ENCODE measurements at regions not wholly inside any gene's neighbourhood (a gene's known extent, or its start where the extent isn't known, plus 50 kb on each side); places are given as distances from the start of the nearest gene placed in this dataset.
"Not testable (repeated sequence)": the region's sequence is repeated elsewhere in the genome, so short reads cannot be mapped to it uniquely, and the experiment has no call there.

DNA sequence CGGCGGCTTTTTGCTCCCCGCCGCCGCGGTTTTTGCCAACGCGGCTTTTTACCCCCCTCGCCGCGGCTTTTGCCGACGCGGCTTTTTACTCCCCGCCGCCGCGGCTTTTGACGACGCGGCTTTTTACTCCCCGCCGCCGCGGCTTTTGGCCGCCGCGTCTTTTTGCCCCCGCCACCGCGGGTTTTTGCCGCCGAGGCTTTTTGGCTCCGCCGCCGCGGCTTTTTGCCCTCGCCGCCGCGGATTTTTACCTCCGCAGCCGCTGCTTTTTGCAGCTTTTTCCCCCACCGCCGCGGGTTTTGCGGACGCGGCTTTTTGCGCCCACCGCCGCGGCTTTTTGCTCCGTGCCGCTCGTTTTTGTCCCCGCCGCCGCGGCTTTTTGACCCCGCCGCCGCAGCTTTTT, 1971.8 kb upstream of the TPTE start:
- H3K4me3 ChIP-seq; H3K9me3 ChIP-seq; H3K4me1 ChIP-seq; H3K27me3 ChIP-seq (ENCODE audit: insufficient read depth in 3 of 3, low read length in 2 of 3); H3K36me3 ChIP-seq (ENCODE audit: insufficient read depth in 1 of 2, low read depth in 1 of 2); ATAC-seq; H3K27ac ChIP-seq; DNase-seq; intact Hi-C loops (cut with DNase I): not testable (repeated sequence)
- WGBS, 3 donors, result 67 to 70% methylated on average over 16 to 45 of the region's 63 CpGs; no CpG with 5 or more reads in 1 of the 3 donors

DNA sequence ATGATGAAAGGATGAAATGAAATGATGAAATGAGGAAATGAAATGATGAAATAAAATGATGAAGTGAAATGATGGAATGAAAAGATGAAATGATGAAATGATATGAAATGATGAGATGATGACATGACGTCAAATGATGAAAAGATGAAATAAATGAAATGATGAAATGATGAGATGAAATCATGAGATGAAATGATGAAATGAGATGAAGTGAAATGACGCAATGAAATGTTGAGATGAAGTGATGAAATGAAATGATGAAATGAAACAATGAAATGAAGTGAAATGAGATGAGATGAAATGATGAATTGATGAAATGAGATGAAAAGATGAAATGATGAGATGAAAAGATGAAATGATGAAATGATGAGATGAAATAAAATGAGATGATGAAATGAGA, 1967.0 kb upstream of the TPTE start:
- 33 to 43% (median 41%) methylated on average over 1 of the region's 2 CpGs for WGBS, 3 donors
- H3K27me3 ChIP-seq (ENCODE audit: insufficient read depth in 3 of 3, low read length in 2 of 3); intact Hi-C loops (cut with DNase I); H3K4me3 ChIP-seq; ATAC-seq; H3K4me1 ChIP-seq; H3K9me3 ChIP-seq; H3K27ac ChIP-seq; DNase-seq; H3K36me3 ChIP-seq (ENCODE audit: insufficient read depth in 1 of 2, low read depth in 1 of 2): not testable (repeated sequence)

DNA sequence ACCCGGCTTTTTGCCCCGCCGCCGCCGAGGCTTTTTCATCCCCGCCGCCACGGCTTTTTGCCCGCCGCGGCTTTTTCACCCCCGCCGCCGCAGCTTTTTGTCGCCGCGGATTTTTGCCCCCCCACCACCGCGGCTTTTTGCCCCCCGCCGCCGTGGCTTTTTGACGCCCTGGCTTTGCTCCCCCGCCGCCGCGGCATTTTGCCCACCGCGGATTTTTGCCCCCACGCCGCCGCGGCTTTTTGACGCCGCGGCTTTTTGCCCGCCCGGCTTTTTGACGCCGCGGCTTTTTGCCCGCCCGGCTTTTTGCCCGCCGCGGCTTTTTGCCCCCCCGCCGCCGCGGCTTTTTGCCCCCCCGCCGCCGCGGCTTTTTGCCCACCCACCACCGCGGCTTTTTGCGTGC, 1926.4 kb upstream of the TPTE start:
- H3K4me3 ChIP-seq; H3K36me3 ChIP-seq (ENCODE audit: insufficient read depth in 1 of 2, low read depth in 1 of 2); H3K27ac ChIP-seq; ATAC-seq; intact Hi-C loops (cut with DNase I); H3K27me3 ChIP-seq (ENCODE audit: insufficient read depth in 3 of 3, low read length in 2 of 3); H3K9me3 ChIP-seq; H3K4me1 ChIP-seq: not testable (repeated sequence)
- 65% methylated on average over 57 of the region's 57 CpGs; no CpG with 5 or more reads in 2 of the 3 donors for WGBS, 3 donors
- DNase-seq, result peak in 1 of 2 donors; percentile 6

DNA sequence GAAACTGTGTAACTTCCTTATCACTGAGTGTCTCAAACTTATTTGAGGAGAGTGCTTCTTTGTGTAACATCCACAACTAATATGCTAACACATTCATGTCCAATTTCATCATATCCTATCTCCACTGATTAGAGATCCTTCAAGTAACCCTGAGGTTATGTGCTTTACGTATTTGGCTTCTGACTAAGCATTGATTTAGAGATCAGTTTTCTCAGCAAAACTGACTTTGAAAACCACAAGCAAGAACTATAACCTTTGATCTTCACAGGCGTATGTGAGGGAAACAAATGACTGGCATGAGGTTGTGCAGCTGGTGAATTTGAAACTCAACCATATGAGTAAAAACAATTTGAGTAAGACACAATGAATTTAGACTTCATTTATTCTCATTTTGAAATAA, 1897.3 kb upstream of the TPTE start:
- ATAC-seq; H3K36me3 ChIP-seq (ENCODE audit: insufficient read depth in 1 of 2, low read depth in 1 of 2); H3K4me3 ChIP-seq; H3K27ac ChIP-seq; H3K27me3 ChIP-seq (ENCODE audit: insufficient read depth in 3 of 3, low read length in 2 of 3); H3K9me3 ChIP-seq; H3K4me1 ChIP-seq; DNase-seq; intact Hi-C loops (cut with DNase I): not testable (repeated sequence)
- no CpG with 5 or more reads among the region's 2 CpGs for WGBS, 3 donors

All from psoas muscle (tissue), 7 donors.